WTC11 (cell line): ENCODE measurements at regions not wholly inside any gene's neighbourhood (a gene's known extent, or its start where the extent isn't known, plus 50 kb on each side); places are given as distances from the start of the nearest gene placed in this dataset.

Experiments used
- ATAC-seq: fragments of 200-7000 bp; cut with Tn5 transposase; 2 replicates; pipeline ENCODE4 v1.10.0; 2021; ENCODE audit warnings: mild to moderate bottlenecking, moderate library complexity
- CTCF ChIA-PET: fragments of 300-600 bp; sonication (Branson Sonifier 250); formaldehyde crosslinking; loops from one replicate; lab custom pipeline; 2021; ENCODE audit warnings: antibody characterized with exemption; lab: Charles Lee
- POLR2A ChIA-PET: fragments of 350-600 bp; sonication (Branson Sonifier 250); formaldehyde crosslinking; loops from one replicate; lab custom pipeline; 2021; ENCODE audit warnings: antibody characterized with exemption; lab: Charles Lee
- DNase-seq: peaks from one replicate; pipeline ENCODE4 v3.0.0; 2021; ENCODE audit warnings: low spot score
- H3K27ac Mint-ChIP-seq: 2 replicates; pipeline ENCODE4 v1.8.0; 2021; ENCODE audit warnings: mixed read lengths
- H3K27me3 Mint-ChIP-seq: 2 replicates; pipeline ENCODE4 v1.8.0; 2021; ENCODE audit warnings: low read depth, mild to moderate bottlenecking, moderate library complexity, mixed read lengths
- H3K36me3 Mint-ChIP-seq: 2 replicates; pipeline ENCODE4 v1.8.0; 2021; ENCODE audit warnings: mixed read lengths
- H3K4me1 Mint-ChIP-seq: 2 replicates; pipeline ENCODE4 v1.8.0; 2022; ENCODE audit warnings: mixed read lengths
- H3K4me3 Mint-ChIP-seq: 2 replicates; pipeline ENCODE4 v1.8.0; 2021; ENCODE audit warnings: mild to moderate bottlenecking, moderate library complexity, mixed read lengths
- H3K9me3 Mint-ChIP-seq: 2 replicates; pipeline ENCODE4 v1.8.0; 2021; ENCODE audit warnings: mixed read lengths
- CDX4 ChIP-seq: fragments of 250-450 bp; sonication (Bioruptor Pico); IDR thresholded peaks from 2 replicates; pipeline ENCODE4 v1.9.0; 2021; ENCODE audit warnings: moderate library complexity, mild to moderate bottlenecking, inconsistent platforms, borderline replicate concordance
- GTF2I ChIP-seq: fragments of 250-450 bp; sonication (Bioruptor Pico); conservative IDR thresholded peaks from 2 replicates; pipeline ENCODE4 v1.4.0; 2021; ENCODE audit warnings: mild to moderate bottlenecking
- IRF2 ChIP-seq: sonication (generic); formaldehyde crosslinking; IDR thresholded peaks from 2 replicates; pipeline ENCODE4 v1.8.0; 2022; ENCODE audit warnings: low read depth, missing genetic modification reagents, borderline replicate concordance
- JAZF1 ChIP-seq: fragments of 250-450 bp; sonication (Bioruptor Pico); IDR thresholded peaks from 2 replicates; pipeline ENCODE4 v1.9.0; 2021; ENCODE audit warnings: moderate library complexity, mild to moderate bottlenecking, inconsistent platforms
- ZNF425 ChIP-seq: fragments of 250-450 bp; sonication (Bioruptor Pico); conservative IDR thresholded peaks from 2 replicates; pipeline ENCODE4 v1.9.0; 2021; ENCODE audit warnings: mild to moderate bottlenecking
- ZNF532 ChIP-seq: fragments of 250-450 bp; sonication (Bioruptor Pico); IDR thresholded peaks from 2 replicates; pipeline ENCODE4 v1.9.0; 2021; ENCODE audit warnings: mild to moderate bottlenecking, borderline replicate concordance
- TF ChIP-seq, protein P1 (sequence below): sonication (generic); formaldehyde crosslinking; IDR thresholded peaks from 2 replicates; pipeline ENCODE4 v1.8.0; 2022; ENCODE audit warnings: missing genetic modification reagents
- TF ChIP-seq, protein P2 (sequence below): sonication (generic); formaldehyde crosslinking; conservative IDR thresholded peaks from 2 replicates; pipeline ENCODE4 v1.8.1; 2023; ENCODE audit warnings: mild to moderate bottlenecking, low read depth, missing genetic modification reagents, moderate library complexity
- TF ChIP-seq, protein P3 (sequence below): sonication (generic); formaldehyde crosslinking; IDR thresholded peaks from 2 replicates; pipeline ENCODE4 v1.8.0; 2022; ENCODE audit warnings: mild to moderate bottlenecking, missing genetic modification reagents
- TF ChIP-seq, protein P4 (sequence below): fragments of 250-450 bp; sonication (Bioruptor Pico); IDR thresholded peaks from 2 replicates; pipeline ENCODE4 v1.9.0; 2021; ENCODE audit warnings: mild to moderate bottlenecking

DNA sequence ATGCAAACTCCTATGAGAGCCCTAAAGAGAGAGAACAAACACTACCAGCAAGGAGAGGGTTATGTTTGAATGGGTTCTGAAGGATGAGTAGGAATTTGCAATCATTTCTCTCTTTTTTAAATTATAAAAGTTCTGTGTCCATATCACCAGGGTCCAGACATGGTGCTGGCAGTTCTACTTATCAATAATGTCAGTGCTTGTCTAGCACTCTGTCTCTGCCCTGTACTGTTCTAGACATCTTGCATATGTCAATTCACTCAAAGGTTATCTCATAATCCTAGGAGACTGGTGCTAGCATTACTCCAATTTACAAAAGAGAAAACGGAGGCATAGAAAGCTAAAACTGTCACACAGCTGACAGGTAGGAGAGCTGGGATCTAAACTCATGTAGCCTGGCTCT is 101.3 kb downstream of the VEGFA start:
- DNase-seq (no peak), ATAC-seq (no peak)
- POLR2A ChIA-PET, result no interaction called here

More for the DNA sequence above, 101.3 kb downstream of the VEGFA start:
- Mint-ChIP-seq H3K27me3 (peaks cover 4% of the 10 kb centered on the region), H3K36me3 (no peaks in the 10 kb centered on the region), H3K27ac (no peak overlapping the region), H3K9me3 (no peaks in the 10 kb centered on the region), H3K4me1 (peaks cover 31% of the 10 kb centered on the region), H3K4me3 (no peak overlapping the region)
- TF ChIP-seq GTF2I (CRISPR knock-in tag), result no peak
- no peak for TF ChIP-seq IRF2
- TF ChIP-seq CDX4 (CRISPR knock-in tag), result no peak
- TF ChIP-seq, protein P1, sequence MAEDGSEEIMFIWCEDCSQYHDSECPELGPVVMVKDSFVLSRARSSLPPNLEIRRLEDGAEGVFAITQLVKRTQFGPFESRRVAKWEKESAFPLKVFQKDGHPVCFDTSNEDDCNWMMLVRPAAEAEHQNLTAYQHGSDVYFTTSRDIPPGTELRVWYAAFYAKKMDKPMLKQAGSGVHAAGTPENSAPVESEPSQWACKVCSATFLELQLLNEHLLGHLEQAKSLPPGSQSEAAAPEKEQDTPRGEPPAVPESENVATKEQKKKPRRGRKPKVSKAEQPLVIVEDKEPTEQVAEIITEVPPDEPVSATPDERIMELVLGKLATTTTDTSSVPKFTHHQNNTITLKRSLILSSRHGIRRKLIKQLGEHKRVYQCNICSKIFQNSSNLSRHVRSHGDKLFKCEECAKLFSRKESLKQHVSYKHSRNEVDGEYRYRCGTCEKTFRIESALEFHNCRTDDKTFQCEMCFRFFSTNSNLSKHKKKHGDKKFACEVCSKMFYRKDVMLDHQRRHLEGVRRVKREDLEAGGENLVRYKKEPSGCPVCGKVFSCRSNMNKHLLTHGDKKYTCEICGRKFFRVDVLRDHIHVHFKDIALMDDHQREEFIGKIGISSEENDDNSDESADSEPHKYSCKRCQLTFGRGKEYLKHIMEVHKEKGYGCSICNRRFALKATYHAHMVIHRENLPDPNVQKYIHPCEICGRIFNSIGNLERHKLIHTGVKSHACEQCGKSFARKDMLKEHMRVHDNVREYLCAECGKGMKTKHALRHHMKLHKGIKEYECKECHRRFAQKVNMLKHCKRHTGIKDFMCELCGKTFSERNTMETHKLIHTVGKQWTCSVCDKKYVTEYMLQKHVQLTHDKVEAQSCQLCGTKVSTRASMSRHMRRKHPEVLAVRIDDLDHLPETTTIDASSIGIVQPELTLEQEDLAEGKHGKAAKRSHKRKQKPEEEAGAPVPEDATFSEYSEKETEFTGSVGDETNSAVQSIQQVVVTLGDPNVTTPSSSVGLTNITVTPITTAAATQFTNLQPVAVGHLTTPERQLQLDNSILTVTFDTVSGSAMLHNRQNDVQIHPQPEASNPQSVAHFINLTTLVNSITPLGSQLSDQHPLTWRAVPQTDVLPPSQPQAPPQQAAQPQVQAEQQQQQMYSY (CRISPR knock-in tag), result no peak
- TF ChIP-seq, protein P2, sequence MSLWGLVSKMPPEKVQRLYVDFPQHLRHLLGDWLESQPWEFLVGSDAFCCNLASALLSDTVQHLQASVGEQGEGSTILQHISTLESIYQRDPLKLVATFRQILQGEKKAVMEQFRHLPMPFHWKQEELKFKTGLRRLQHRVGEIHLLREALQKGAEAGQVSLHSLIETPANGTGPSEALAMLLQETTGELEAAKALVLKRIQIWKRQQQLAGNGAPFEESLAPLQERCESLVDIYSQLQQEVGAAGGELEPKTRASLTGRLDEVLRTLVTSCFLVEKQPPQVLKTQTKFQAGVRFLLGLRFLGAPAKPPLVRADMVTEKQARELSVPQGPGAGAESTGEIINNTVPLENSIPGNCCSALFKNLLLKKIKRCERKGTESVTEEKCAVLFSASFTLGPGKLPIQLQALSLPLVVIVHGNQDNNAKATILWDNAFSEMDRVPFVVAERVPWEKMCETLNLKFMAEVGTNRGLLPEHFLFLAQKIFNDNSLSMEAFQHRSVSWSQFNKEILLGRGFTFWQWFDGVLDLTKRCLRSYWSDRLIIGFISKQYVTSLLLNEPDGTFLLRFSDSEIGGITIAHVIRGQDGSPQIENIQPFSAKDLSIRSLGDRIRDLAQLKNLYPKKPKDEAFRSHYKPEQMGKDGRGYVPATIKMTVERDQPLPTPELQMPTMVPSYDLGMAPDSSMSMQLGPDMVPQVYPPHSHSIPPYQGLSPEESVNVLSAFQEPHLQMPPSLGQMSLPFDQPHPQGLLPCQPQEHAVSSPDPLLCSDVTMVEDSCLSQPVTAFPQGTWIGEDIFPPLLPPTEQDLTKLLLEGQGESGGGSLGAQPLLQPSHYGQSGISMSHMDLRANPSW, result no peak
- no peak for TF ChIP-seq JAZF1 (CRISPR knock-in tag)
- TF ChIP-seq ZNF425 (CRISPR knock-in tag), result no peak
- TF ChIP-seq ZNF532 (CRISPR knock-in tag), result no peak
- TF ChIP-seq, protein P3, sequence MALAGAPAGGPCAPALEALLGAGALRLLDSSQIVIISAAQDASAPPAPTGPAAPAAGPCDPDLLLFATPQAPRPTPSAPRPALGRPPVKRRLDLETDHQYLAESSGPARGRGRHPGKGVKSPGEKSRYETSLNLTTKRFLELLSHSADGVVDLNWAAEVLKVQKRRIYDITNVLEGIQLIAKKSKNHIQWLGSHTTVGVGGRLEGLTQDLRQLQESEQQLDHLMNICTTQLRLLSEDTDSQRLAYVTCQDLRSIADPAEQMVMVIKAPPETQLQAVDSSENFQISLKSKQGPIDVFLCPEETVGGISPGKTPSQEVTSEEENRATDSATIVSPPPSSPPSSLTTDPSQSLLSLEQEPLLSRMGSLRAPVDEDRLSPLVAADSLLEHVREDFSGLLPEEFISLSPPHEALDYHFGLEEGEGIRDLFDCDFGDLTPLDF (CRISPR knock-in tag), result no peak
- TF ChIP-seq, protein P4, sequence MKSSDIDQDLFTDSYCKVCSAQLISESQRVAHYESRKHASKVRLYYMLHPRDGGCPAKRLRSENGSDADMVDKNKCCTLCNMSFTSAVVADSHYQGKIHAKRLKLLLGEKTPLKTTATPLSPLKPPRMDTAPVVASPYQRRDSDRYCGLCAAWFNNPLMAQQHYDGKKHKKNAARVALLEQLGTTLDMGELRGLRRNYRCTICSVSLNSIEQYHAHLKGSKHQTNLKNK, result no peak
- CTCF ChIA-PET, result interaction anchor here (1.0 kb wide), 1 partner anchor 15 kb away, joined by 4 read pairs; no protein-coding TSS in a partner anchor
